ENCODE measurements at regions not wholly inside any gene's neighbourhood (a gene's known extent, or its start where the extent isn't known, plus 50 kb on each side); places are given as distances from the start of the nearest gene placed in this dataset.

- Histone ChIP-seq H3K9me3 (no peaks in the 10 kb centered on the region), H3K4me1 (no peaks in the 10 kb centered on the region), H3K4me3 (no peak overlapping the region), H3K27ac (no peak overlapping the region), H3K36me3 (no peaks in the 10 kb centered on the region), H3K27me3 (no peaks in the 10 kb centered on the region)
- WGBS, 2 donors: 32 to 44% methylated on average over 1 of the region's 1 CpG
- no peak for ATAC-seq
- no peak for FAIRE-seq
- intact Hi-C loops (cut with DNase I): no loop called here
- no peak for TF ChIP-seq CTCF (IDR thresholded peaks at IDR 0.05)
- DNase-seq: no peak
Observed at GRCh38 chr9:117784996-117785395, 80.8 kb downstream of the TLR4 start.

- no peak for DNase-seq
- no peaks in the 10 kb centered on the region for H3K9me3 ChIP-seq
- no peak for FAIRE-seq
- no peaks in the 10 kb centered on the region for H3K27me3 ChIP-seq
- WGBS, 2 donors: 72 to 77% methylated on average over 3 of the region's 3 CpGs
- H3K27ac ChIP-seq: no peak overlapping the region
- no peak for TF ChIP-seq CTCF (IDR thresholded peaks at IDR 0.05)
- no peak for ATAC-seq
- intact Hi-C loops (cut with DNase I): no loop called here
- no peak overlapping the region for H3K4me3 ChIP-seq
- no peaks in the 10 kb centered on the region for H3K36me3 ChIP-seq
- no peaks in the 10 kb centered on the region for H3K4me1 ChIP-seq
Observed at GRCh38 chr9:117787746-117788145, 83.5 kb downstream of the TLR4 start.

GRCh38 chr9:117795271-117795670 is 91.1 kb downstream of the TLR4 start:
- ATAC-seq (no peak), DNase-seq (no peak), FAIRE-seq (no peak)
- Histone ChIP-seq H3K27ac (no peak overlapping the region), H3K9me3 (no peaks in the 10 kb centered on the region), H3K4me1 (no peaks in the 10 kb centered on the region), H3K27me3 (no peaks in the 10 kb centered on the region), H3K4me3 (no peak overlapping the region), H3K36me3 (no peaks in the 10 kb centered on the region)
- intact Hi-C loops (cut with DNase I): no loop called here
- no peak for TF ChIP-seq CTCF (IDR thresholded peaks at IDR 0.05)

GRCh38 chr9:117796681-117797080 is 92.5 kb downstream of the TLR4 start:
- Histone ChIP-seq H3K27ac (no peak overlapping the region), H3K27me3 (no peaks in the 10 kb centered on the region), H3K36me3 (no peaks in the 10 kb centered on the region), H3K4me3 (no peak overlapping the region), H3K9me3 (no peaks in the 10 kb centered on the region), H3K4me1 (no peaks in the 10 kb centered on the region)
- WGBS, 2 donors: 41 to 45% methylated on average over 2 of the region's 2 CpGs
- DNase-seq (no peak), FAIRE-seq (no peak), ATAC-seq (no peak)
- TF ChIP-seq CTCF (IDR thresholded peaks at IDR 0.05): no peak
- intact Hi-C loops (cut with DNase I): no loop called here

- Histone ChIP-seq H3K27me3 (no peaks in the 10 kb centered on the region), H3K27ac (no peak overlapping the region), H3K4me1 (no peaks in the 10 kb centered on the region), H3K4me3 (no peak overlapping the region), H3K9me3 (no peaks in the 10 kb centered on the region), H3K36me3 (no peaks in the 10 kb centered on the region)
- ATAC-seq (no peak), DNase-seq (no peak), FAIRE-seq (no peak)
- intact Hi-C loops (cut with DNase I): no loop called here
- no peak for TF ChIP-seq CTCF (IDR thresholded peaks at IDR 0.05)
- 45 to 46% methylated on average over 2 of the region's 2 CpGs for WGBS, 2 donors
Observed at GRCh38 chr9:117800389-117800788, 96.2 kb downstream of the TLR4 start.
